ENCODE measurements at regions not wholly inside any gene's neighbourhood (a gene's known extent, or its start where the extent isn't known, plus 50 kb on each side); places are given as distances from the start of the nearest gene placed in this dataset.

DNA sequence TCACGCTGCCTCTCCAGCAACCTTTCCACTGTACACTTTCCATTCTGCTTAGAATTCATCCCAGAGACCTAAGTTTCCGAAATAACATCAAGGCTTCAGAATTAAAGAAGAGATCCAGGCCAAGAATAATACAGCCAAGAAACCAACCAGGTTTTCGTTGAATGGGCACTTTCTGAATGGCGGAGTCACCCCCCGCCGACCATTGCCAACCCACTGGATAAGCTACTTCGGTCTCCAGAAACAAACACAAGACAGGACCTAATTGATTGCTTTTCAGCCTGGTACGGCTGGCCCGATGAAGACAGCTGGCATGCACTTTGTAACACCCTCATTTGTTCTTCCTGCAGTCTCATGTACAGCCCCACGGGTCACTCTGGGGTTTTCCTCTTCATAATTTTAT, 308.1 kb upstream of the ZFHX3 start (continued):
- TF ChIP-seq, protein P1, sequence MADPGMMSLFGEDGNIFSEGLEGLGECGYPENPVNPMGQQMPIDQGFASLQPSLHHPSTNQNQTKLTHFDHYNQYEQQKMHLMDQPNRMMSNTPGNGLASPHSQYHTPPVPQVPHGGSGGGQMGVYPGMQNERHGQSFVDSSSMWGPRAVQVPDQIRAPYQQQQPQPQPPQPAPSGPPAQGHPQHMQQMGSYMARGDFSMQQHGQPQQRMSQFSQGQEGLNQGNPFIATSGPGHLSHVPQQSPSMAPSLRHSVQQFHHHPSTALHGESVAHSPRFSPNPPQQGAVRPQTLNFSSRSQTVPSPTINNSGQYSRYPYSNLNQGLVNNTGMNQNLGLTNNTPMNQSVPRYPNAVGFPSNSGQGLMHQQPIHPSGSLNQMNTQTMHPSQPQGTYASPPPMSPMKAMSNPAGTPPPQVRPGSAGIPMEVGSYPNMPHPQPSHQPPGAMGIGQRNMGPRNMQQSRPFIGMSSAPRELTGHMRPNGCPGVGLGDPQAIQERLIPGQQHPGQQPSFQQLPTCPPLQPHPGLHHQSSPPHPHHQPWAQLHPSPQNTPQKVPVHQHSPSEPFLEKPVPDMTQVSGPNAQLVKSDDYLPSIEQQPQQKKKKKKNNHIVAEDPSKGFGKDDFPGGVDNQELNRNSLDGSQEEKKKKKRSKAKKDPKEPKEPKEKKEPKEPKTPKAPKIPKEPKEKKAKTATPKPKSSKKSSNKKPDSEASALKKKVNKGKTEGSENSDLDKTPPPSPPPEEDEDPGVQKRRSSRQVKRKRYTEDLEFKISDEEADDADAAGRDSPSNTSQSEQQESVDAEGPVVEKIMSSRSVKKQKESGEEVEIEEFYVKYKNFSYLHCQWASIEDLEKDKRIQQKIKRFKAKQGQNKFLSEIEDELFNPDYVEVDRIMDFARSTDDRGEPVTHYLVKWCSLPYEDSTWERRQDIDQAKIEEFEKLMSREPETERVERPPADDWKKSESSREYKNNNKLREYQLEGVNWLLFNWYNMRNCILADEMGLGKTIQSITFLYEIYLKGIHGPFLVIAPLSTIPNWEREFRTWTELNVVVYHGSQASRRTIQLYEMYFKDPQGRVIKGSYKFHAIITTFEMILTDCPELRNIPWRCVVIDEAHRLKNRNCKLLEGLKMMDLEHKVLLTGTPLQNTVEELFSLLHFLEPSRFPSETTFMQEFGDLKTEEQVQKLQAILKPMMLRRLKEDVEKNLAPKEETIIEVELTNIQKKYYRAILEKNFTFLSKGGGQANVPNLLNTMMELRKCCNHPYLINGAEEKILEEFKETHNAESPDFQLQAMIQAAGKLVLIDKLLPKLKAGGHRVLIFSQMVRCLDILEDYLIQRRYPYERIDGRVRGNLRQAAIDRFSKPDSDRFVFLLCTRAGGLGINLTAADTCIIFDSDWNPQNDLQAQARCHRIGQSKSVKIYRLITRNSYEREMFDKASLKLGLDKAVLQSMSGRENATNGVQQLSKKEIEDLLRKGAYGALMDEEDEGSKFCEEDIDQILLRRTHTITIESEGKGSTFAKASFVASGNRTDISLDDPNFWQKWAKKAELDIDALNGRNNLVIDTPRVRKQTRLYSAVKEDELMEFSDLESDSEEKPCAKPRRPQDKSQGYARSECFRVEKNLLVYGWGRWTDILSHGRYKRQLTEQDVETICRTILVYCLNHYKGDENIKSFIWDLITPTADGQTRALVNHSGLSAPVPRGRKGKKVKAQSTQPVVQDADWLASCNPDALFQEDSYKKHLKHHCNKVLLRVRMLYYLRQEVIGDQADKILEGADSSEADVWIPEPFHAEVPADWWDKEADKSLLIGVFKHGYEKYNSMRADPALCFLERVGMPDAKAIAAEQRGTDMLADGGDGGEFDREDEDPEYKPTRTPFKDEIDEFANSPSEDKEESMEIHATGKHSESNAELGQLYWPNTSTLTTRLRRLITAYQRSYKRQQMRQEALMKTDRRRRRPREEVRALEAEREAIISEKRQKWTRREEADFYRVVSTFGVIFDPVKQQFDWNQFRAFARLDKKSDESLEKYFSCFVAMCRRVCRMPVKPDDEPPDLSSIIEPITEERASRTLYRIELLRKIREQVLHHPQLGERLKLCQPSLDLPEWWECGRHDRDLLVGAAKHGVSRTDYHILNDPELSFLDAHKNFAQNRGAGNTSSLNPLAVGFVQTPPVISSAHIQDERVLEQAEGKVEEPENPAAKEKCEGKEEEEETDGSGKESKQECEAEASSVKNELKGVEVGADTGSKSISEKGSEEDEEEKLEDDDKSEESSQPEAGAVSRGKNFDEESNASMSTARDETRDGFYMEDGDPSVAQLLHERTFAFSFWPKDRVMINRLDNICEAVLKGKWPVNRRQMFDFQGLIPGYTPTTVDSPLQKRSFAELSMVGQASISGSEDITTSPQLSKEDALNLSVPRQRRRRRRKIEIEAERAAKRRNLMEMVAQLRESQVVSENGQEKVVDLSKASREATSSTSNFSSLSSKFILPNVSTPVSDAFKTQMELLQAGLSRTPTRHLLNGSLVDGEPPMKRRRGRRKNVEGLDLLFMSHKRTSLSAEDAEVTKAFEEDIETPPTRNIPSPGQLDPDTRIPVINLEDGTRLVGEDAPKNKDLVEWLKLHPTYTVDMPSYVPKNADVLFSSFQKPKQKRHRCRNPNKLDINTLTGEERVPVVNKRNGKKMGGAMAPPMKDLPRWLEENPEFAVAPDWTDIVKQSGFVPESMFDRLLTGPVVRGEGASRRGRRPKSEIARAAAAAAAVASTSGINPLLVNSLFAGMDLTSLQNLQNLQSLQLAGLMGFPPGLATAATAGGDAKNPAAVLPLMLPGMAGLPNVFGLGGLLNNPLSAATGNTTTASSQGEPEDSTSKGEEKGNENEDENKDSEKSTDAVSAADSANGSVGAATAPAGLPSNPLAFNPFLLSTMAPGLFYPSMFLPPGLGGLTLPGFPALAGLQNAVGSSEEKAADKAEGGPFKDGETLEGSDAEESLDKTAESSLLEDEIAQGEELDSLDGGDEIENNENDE (IDR thresholded peaks at IDR 0.05; ENCODE audit: insufficient replicate concordance, low read length) = no peak
- TF ChIP-seq CTBP2 (IDR thresholded peaks at IDR 0.05; ENCODE audit: borderline replicate concordance, insufficient read depth, insufficient read length, low read length) (no peak), NANOG (IDR thresholded peaks at IDR 0.05; ENCODE audit: insufficient read depth, low read depth, low read length, poor library complexity, severe bottlenecking) (no peak), BRCA1 (IDR thresholded peaks at IDR 0.05; ENCODE audit: low read depth, low read length) (no peak), CEBPB (IDR thresholded peaks at IDR 0.05; ENCODE audit: low read depth, low read length) (no peak), ASH2L (IDR thresholded peaks at IDR 0.05; ENCODE audit: low read length) (no peak), CREB1 (IDR thresholded peaks at IDR 0.05) (no peak), KDM1A (IDR thresholded peaks at IDR 0.05; ENCODE audit: borderline replicate concordance, low read length) (no peak), SRF (IDR thresholded peaks at IDR 0.05; ENCODE audit: low read depth, low read length) (no peak)
- TF ChIP-seq, protein P2, sequence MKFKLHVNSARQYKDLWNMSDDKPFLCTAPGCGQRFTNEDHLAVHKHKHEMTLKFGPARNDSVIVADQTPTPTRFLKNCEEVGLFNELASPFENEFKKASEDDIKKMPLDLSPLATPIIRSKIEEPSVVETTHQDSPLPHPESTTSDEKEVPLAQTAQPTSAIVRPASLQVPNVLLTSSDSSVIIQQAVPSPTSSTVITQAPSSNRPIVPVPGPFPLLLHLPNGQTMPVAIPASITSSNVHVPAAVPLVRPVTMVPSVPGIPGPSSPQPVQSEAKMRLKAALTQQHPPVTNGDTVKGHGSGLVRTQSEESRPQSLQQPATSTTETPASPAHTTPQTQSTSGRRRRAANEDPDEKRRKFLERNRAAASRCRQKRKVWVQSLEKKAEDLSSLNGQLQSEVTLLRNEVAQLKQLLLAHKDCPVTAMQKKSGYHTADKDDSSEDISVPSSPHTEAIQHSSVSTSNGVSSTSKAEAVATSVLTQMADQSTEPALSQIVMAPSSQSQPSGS (IDR thresholded peaks at IDR 0.05; ENCODE audit: low read length) = no peak

All from H1 (cell line).